ENCODE measurements at regions not wholly inside any gene's neighbourhood (a gene's known extent, or its start where the extent isn't known, plus 50 kb on each side); places are given as distances from the start of the nearest gene placed in this dataset.

- TF ChIP-seq, protein P1, sequence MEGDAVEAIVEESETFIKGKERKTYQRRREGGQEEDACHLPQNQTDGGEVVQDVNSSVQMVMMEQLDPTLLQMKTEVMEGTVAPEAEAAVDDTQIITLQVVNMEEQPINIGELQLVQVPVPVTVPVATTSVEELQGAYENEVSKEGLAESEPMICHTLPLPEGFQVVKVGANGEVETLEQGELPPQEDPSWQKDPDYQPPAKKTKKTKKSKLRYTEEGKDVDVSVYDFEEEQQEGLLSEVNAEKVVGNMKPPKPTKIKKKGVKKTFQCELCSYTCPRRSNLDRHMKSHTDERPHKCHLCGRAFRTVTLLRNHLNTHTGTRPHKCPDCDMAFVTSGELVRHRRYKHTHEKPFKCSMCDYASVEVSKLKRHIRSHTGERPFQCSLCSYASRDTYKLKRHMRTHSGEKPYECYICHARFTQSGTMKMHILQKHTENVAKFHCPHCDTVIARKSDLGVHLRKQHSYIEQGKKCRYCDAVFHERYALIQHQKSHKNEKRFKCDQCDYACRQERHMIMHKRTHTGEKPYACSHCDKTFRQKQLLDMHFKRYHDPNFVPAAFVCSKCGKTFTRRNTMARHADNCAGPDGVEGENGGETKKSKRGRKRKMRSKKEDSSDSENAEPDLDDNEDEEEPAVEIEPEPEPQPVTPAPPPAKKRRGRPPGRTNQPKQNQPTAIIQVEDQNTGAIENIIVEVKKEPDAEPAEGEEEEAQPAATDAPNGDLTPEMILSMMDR (IDR thresholded peaks at IDR 0.05), result no peak
- TF ChIP-seq POLR2AphosphoS5 (IDR thresholded peaks at IDR 0.05; ENCODE audit: low read depth, low read length), result no peak
- no peak for TF ChIP-seq YY1 (IDR thresholded peaks at IDR 0.05; ENCODE audit: low read depth)
- TF ChIP-seq SMC3 (IDR thresholded peaks at IDR 0.05; ENCODE audit: low read depth, low read length), result no peak
- no peak for TF ChIP-seq RAD21 (IDR thresholded peaks at IDR 0.05; ENCODE audit: low read length)
- TF ChIP-seq EZH2phosphoT487 (IDR thresholded peaks at IDR 0.05; ENCODE audit: borderline replicate concordance, low read depth), result no peak
- no peak for TF ChIP-seq CHD2 (IDR thresholded peaks at IDR 0.05; ENCODE audit: low read length, partially characterized antibody)
- no peak for TF ChIP-seq SIN3A (IDR thresholded peaks at IDR 0.05; ENCODE audit: borderline replicate concordance, low read depth, low read length)
- TF ChIP-seq, protein P2, sequence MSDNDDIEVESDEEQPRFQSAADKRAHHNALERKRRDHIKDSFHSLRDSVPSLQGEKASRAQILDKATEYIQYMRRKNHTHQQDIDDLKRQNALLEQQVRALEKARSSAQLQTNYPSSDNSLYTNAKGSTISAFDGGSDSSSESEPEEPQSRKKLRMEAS (IDR thresholded peaks at IDR 0.05; ENCODE audit: low read depth), result no peak
These were observed 144.4 kb upstream of the NR4A3 start for GRCh38 chr9:99677281-99677680.
